A673 (cell line): ENCODE measurements at regions not wholly inside any gene's neighbourhood (a gene's known extent, or its start where the extent isn't known, plus 50 kb on each side); places are given as distances from the start of the nearest gene placed in this dataset.

ENCODE experiments used
- CTCF ChIP-seq: fragments of 300-800, 200-600 bp; sonication (generic); conservative IDR thresholded peaks from 2 replicates; pipeline ENCODE4 v1.5.1; 2017; ENCODE audit warnings: low read depth, mild to moderate bottlenecking, antibody characterized with exemption, low read length, moderate library complexity, mixed read lengths
- EZH2 ChIP-seq: fragments of 200-600 bp; sonication (generic); IDR thresholded peaks from 2 replicates; pipeline ENCODE4 v1.6.1; 2017; ENCODE audit warnings: borderline replicate concordance, low read depth, mild to moderate bottlenecking, mixed read lengths, antibody characterized with exemption, low read length; ENCODE audit not compliant: poor library complexity, severe bottlenecking

GRCh38 chr5:16366491-16366890 lies 99.1 kb downstream of the ZNF622 start:
- TF ChIP-seq CTCF (no peak), EZH2 (no peak)
